IMR-90 (cell line): ENCODE measurements at regions not wholly inside any gene's neighbourhood (a gene's known extent, or its start where the extent isn't known, plus 50 kb on each side); places are given as distances from the start of the nearest gene placed in this dataset.

Experiments
- ATAC-seq: fragments of 200-7000 bp; cut with Tn5 transposase; 2 replicates; pipeline ENCODE4 v1.9.1; 2020; ENCODE audit warnings: low read depth, mild to moderate bottlenecking, moderate library complexity
- BruUV-seq: library from RNA; stranded (reverse); fragments of 400-500 nt; replicated peaks from 2 replicates; lab custom pipeline; 2021; lab: Mats Ljungman, UMichigan
- CTCF ChIA-PET: fragments of 300-600 bp; formaldehyde crosslinking; extraction: SDS; loops from one replicate; lab custom pipeline; 2021; ENCODE audit warnings: antibody characterized with exemption; lab: Yijun Ruan, JAX
- POLR2A ChIA-PET: fragments of 300-600 bp; sonication (Branson Sonifier 250); formaldehyde crosslinking; loops from one replicate; lab custom pipeline; 2022; ENCODE audit warnings: antibody characterized with exemption; ENCODE audit not compliant: unreplicated experiment; lab: Charles Lee
- DNase-seq: peaks from one replicate; pipeline ENCODE4 v3.0.0; 2013
- H2AFZ ChIP-seq: replicated peaks from 2 replicates; pipeline ENCODE3; 2013; ENCODE audit warnings: low read length, mild to moderate bottlenecking; ENCODE audit not compliant: poor library complexity
- H2AK5ac ChIP-seq: 2 replicates; pipeline ENCODE4 v1.6.1; 2013; ENCODE audit warnings: low read depth, low read length, inconsistent platforms
- H2AK9ac ChIP-seq: replicated peaks from 2 replicates; pipeline ENCODE3; 2013; ENCODE audit warnings: mild to moderate bottlenecking, low read depth, low read length, moderate library complexity; ENCODE audit not compliant: poor library complexity
- H2BK120ac ChIP-seq: 2 replicates; pipeline ENCODE4 v1.6.1; 2013; ENCODE audit warnings: low read depth, low read length, inconsistent platforms
- H2BK15ac ChIP-seq: 3 replicates; pipeline ENCODE4 v1.6.1; 2013; ENCODE audit warnings: low read depth, low read length, inconsistent platforms
- H2BK20ac ChIP-seq: 2 replicates; pipeline ENCODE4 v1.6.1; 2013; ENCODE audit warnings: low read depth, mild to moderate bottlenecking, inconsistent platforms, low read length, moderate library complexity
- H2BK5ac ChIP-seq: 2 replicates; pipeline ENCODE4 v1.6.1; 2013; ENCODE audit warnings: mild to moderate bottlenecking, low read depth, low read length, inconsistent platforms; ENCODE audit not compliant: poor library complexity, severe bottlenecking
- H3K14ac ChIP-seq: replicated peaks from 2 replicates; pipeline ENCODE4 v1.6.1; 2013; ENCODE audit warnings: low read depth, low read length, inconsistent platforms
- H3K18ac ChIP-seq: 2 replicates; pipeline ENCODE4 v1.6.1; 2013; ENCODE audit warnings: low read depth, low read length, control low read depth
- H3K23ac ChIP-seq: 2 replicates; pipeline ENCODE4 v1.6.1; 2013; ENCODE audit warnings: low read depth, low read length, inconsistent platforms
- H3K27ac ChIP-seq: 2 replicates; pipeline ENCODE4 v1.5.1; 2013; ENCODE audit warnings: mild to moderate bottlenecking, control low read depth, low read length; ENCODE audit not compliant: insufficient read depth
- H3K27me3 ChIP-seq: 2 replicates; pipeline ENCODE4 v1.6.1; 2013; ENCODE audit warnings: low read length; ENCODE audit not compliant: control insufficient read depth, insufficient read depth
- H3K36me3 ChIP-seq: 2 replicates; pipeline ENCODE4 v1.6.1; 2013; ENCODE audit warnings: low read length, mixed read lengths; ENCODE audit not compliant: control insufficient read depth, insufficient read depth
- H3K4ac ChIP-seq: 2 replicates; pipeline ENCODE4 v1.6.1; 2013; ENCODE audit warnings: low read depth, low read length, inconsistent platforms
- H3K4me1 ChIP-seq: 2 replicates; pipeline ENCODE4 v1.6.1; 2013; ENCODE audit warnings: low read length, mixed read lengths; ENCODE audit not compliant: control insufficient read depth, insufficient read depth
- H3K4me2 ChIP-seq: 2 replicates; pipeline ENCODE4 v1.6.1; 2013; ENCODE audit warnings: low read depth, mild to moderate bottlenecking, control low read depth, low read length, moderate library complexity
- H3K4me3 ChIP-seq: 2 replicates; pipeline ENCODE4 v1.5.1; 2013; ENCODE audit warnings: low read depth, mild to moderate bottlenecking, control low read depth, low read length, moderate library complexity; ENCODE audit not compliant: insufficient read depth
- H3K56ac ChIP-seq: 2 replicates; pipeline ENCODE4 v1.6.1; 2013; ENCODE audit warnings: low read length, inconsistent platforms; ENCODE audit not compliant: insufficient read depth; ENCODE audit errors: extremely low read depth
- H3K79me1 ChIP-seq, 2 experiments: 2 replicates each; pipeline ENCODE4 v1.6.1; 2013; ENCODE audit warnings: low read length in 2 of 2, inconsistent platforms in 1 of 2, low read depth in 1 of 2
- H3K9ac ChIP-seq: 2 replicates; pipeline ENCODE4 v1.6.1; 2013; ENCODE audit warnings: low read depth, low read length, control low read depth
- H3K9me1 ChIP-seq: 2 replicates; pipeline ENCODE4 v1.6.1; 2013; ENCODE audit warnings: low read length, inconsistent platforms; ENCODE audit not compliant: insufficient read depth
- H3K9me3 ChIP-seq: 2 replicates; pipeline ENCODE4 v1.6.1; 2013; ENCODE audit warnings: low read length; ENCODE audit not compliant: control insufficient read depth, insufficient read depth
- H4K20me1 ChIP-seq: 2 replicates; pipeline ENCODE4 v1.6.1; 2013; ENCODE audit warnings: low read length, inconsistent platforms; ENCODE audit not compliant: insufficient read depth
- H4K5ac ChIP-seq: 2 replicates; pipeline ENCODE4 v1.6.1; 2013; ENCODE audit warnings: mild to moderate bottlenecking, low read depth, low read length, control low read depth
- H4K8ac ChIP-seq, 2 experiments: 2 replicates each; pipeline ENCODE4 v1.6.1; 2013; ENCODE audit warnings: low read depth in 2 of 2, low read length in 2 of 2, control low read depth in 1 of 2, inconsistent platforms in 1 of 2
- H4K91ac ChIP-seq: 2 replicates; pipeline ENCODE4 v1.6.1; 2013; ENCODE audit warnings: low read depth, low read length, inconsistent platforms; ENCODE audit not compliant: insufficient read depth
- RCOR1 ChIP-seq: IDR thresholded peaks from 2 replicates; pipeline ENCODE4 v1.6.1; 2012; ENCODE audit warnings: mild to moderate bottlenecking, low read length, improper control_type of control experiment; ENCODE audit not compliant: insufficient replicate concordance
- RFX5 ChIP-seq: IDR thresholded peaks from 2 replicates; pipeline ENCODE4 v1.8.0; 2012; ENCODE audit warnings: low read depth, mild to moderate bottlenecking, low read length, moderate library complexity
- WGBS, 2 experiments: methylation state at CpG; one replicate each; pipeline versions ENCODE4 v1.1.5 to v1.1.7; 2013; ENCODE audit warnings: missing lambda C conversion rate in 2 of 2; ENCODE audit not compliant: insufficient read length in 1 of 2; ENCODE audit errors: extremely low coverage in 2 of 2; 5-methylcytosine and 5-hydroxymethylcytosine counted together
- dilution Hi-C: fragments of 300-500 bp; cut with HindIII; formaldehyde crosslinking; loops from one replicate; pipeline ENCODE4 v1.14.3; 2018; ENCODE audit warnings: low sequenced_read_pairs; ENCODE audit not compliant: unreplicated experiment
- in situ Hi-C: fragments of 300-500 bp; cut with MboI; formaldehyde crosslinking; loops from 3 replicates; pipeline ENCODE4 v1.14.3; 2019; ENCODE audit warnings: low sequenced_read_pairs, inconsistent platforms, mixed read lengths
- intact Hi-C: fragments of 100-400 bp; cut with micrococcal nuclease; formaldehyde crosslinking; loops from 2 replicates; pipeline ENCODE4 v1.10.0; 2022
- TF ChIP-seq, protein P1 (sequence below): conservative IDR thresholded peaks from 2 replicates; pipeline ENCODE4 v1.5.1; 2012; ENCODE audit warnings: mild to moderate bottlenecking, low read depth, low read length, improper control_type of control experiment
- TF ChIP-seq, protein P2 (sequence below): fragments of 150-350 bp; IDR thresholded peaks from 2 replicates; pipeline ENCODE4 v1.6.1; 2016; ENCODE audit warnings: low read depth, mild to moderate bottlenecking, low read length, moderate library complexity, borderline replicate concordance

DNA sequence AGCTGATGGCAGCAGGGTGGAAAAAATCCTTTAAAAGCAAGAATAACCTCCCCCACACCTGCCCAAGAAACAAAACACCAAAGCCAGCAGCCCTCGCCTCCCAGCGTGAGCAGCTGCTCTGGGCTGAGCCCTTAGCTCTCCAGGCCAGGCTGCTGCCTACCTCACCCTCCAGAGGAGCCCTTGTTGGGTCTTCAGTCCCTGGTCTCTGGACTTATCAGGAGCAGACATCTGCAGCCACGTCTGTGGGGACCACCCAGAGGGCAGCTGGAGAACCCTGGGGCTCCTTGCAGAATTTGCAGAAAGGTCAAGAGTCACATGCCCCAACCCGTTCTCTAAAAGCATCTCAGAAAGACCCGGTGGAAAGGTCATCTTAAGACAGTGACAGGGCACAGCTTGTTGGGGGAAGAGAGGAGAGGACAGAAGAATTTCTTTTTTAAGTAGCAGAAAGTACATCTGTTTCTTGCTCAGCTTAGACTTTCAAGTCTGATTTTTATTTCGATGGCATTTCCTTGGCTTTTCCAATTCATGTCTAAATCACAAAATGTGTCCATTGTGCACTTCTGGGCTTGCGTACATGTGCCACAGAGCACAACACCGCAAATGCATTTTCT is 425.7 kb upstream of the NFE2L3 start:
- 51% methylated on average over 4 of the region's 8 CpGs; no CpG with 5 or more reads in 1 of the 2 experiments for WGBS, 2 experiments
- H3K4ac ChIP-seq: no peak overlapping the region
- DNase-seq (no peak), ATAC-seq (no peak)
- H3K4me2 ChIP-seq: no peak overlapping the region
- H3K27ac ChIP-seq: peak overlapping the region; percentile 96; the same call in 1 of the 2 replicates
- H3K56ac ChIP-seq: no peak overlapping the region
- no peaks in the 10 kb centered on the region for H3K36me3 ChIP-seq
- no peak overlapping the region for H3K14ac ChIP-seq
- no peaks in the 10 kb centered on the region for H4K20me1 ChIP-seq
- H4K5ac ChIP-seq: no peak overlapping the region; the same call in 1 of the 2 replicates
- no peak overlapping the region for H2AFZ ChIP-seq
- no peaks in the 10 kb centered on the region for H3K9me3 ChIP-seq
- no peak overlapping the region for H4K91ac ChIP-seq
- peak overlapping the region; percentile 21; the same call in 1 of the 2 replicates for H3K18ac ChIP-seq
- TF ChIP-seq RFX5 (no peak), RCOR1 (no peak)
- TF ChIP-seq, protein P1, sequence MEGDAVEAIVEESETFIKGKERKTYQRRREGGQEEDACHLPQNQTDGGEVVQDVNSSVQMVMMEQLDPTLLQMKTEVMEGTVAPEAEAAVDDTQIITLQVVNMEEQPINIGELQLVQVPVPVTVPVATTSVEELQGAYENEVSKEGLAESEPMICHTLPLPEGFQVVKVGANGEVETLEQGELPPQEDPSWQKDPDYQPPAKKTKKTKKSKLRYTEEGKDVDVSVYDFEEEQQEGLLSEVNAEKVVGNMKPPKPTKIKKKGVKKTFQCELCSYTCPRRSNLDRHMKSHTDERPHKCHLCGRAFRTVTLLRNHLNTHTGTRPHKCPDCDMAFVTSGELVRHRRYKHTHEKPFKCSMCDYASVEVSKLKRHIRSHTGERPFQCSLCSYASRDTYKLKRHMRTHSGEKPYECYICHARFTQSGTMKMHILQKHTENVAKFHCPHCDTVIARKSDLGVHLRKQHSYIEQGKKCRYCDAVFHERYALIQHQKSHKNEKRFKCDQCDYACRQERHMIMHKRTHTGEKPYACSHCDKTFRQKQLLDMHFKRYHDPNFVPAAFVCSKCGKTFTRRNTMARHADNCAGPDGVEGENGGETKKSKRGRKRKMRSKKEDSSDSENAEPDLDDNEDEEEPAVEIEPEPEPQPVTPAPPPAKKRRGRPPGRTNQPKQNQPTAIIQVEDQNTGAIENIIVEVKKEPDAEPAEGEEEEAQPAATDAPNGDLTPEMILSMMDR: no peak
- TF ChIP-seq, protein P2, sequence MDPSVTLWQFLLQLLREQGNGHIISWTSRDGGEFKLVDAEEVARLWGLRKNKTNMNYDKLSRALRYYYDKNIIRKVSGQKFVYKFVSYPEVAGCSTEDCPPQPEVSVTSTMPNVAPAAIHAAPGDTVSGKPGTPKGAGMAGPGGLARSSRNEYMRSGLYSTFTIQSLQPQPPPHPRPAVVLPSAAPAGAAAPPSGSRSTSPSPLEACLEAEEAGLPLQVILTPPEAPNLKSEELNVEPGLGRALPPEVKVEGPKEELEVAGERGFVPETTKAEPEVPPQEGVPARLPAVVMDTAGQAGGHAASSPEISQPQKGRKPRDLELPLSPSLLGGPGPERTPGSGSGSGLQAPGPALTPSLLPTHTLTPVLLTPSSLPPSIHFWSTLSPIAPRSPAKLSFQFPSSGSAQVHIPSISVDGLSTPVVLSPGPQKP: no peak
- H3K4me1 ChIP-seq: peaks cover 7% of the 10 kb centered on the region; the same call in 1 of the 2 replicates
- no peak overlapping the region for H2AK5ac ChIP-seq
- no peaks in the 10 kb centered on the region for H3K9me1 ChIP-seq
- no peaks in the 10 kb centered on the region for H3K79me1 ChIP-seq
- ChIA-PET POLR2A (no interaction called here), CTCF (no interaction called here)
- H3K9ac ChIP-seq: no peak overlapping the region
- no peak overlapping the region for H4K8ac ChIP-seq
- BruUV-seq: no TSS peak
- H3K4me3 ChIP-seq: no peak overlapping the region
- H2BK5ac ChIP-seq: no peak overlapping the region
- dilution Hi-C loops: no loop called here
- H2BK15ac ChIP-seq: no peak overlapping the region
- no peaks in the 10 kb centered on the region for H3K27me3 ChIP-seq
- H2AK9ac ChIP-seq: no peak overlapping the region
- no peak overlapping the region for H3K23ac ChIP-seq
- intact Hi-C loops: no loop called here
- no peak overlapping the region for H2BK120ac ChIP-seq
- H2BK20ac ChIP-seq: no peak overlapping the region
- in situ Hi-C loops: no loop called here
